ENCODE measurements at regions not wholly inside any gene's neighbourhood (a gene's known extent, or its start where the extent isn't known, plus 50 kb on each side); places are given as distances from the start of the nearest gene placed in this dataset.

DNA sequence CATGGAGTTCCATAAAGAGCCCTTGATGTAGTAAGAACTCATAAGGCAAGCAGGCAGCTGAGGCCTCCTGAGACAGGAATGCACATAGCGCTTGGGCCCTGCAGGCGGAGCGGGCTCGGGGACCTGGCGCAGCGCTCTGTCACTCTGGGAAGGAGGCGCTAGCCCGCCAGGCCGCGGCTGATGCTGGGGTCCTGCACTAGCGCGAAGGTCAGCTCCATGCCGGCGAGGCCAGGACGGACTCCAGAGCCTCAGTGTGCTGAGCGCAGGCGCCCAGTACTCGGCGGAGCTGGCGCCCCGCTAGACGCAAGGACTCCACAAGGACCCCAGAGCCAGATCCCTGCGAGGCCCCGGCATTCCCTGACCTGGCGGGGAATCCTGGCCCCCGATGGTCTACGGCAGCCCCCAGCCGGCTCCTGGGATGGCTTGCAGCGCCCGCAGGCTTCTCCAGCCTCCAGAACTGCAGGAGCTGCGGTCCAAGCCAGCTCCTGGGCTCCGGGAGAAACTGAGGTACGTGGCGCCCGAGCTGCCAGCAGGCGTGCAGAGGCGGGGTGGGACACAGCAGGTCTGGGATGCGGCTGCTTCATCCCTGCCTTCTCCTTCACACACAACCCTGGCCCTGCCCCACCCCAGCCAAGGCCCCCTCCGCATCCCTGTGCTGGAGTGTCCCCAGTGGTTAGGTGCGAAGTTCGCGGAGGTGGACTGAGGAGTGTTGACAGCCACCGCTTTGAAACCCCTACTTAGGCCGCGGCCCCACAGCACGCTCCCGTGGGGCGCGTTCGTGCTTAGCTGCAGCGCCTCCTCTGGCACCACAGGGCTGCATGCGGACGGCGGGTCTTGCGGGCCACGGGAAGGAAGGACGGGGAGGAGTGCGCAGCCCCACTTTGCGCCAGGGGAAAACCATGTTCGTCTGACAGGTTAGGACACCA lies 761.5 kb upstream of the POM121L12 start:
- no peak overlapping the region for H3K4me3 ChIP-seq (ENCODE audit: low read depth, low read length)
- no peak for DNase-seq (ENCODE audit: low read depth)
- TF ChIP-seq CTCF (IDR thresholded peaks at IDR 0.05; ENCODE audit: insufficient read depth, low read depth, low read length) = no peak

GRCh38 chr7:52271703-52272102 lies 763.7 kb upstream of the POM121L12 start:
- no peak for TF ChIP-seq CTCF (IDR thresholded peaks at IDR 0.05; ENCODE audit: insufficient read depth, low read depth, low read length)
- no peak overlapping the region for H3K4me3 ChIP-seq (ENCODE audit: low read depth, low read length)
- no peak for DNase-seq (ENCODE audit: low read depth)

GRCh38 chr7:52270301-52270700 lies 765.1 kb upstream of the POM121L12 start:
- DNase-seq (ENCODE audit: low read depth) = no peak

DNA sequence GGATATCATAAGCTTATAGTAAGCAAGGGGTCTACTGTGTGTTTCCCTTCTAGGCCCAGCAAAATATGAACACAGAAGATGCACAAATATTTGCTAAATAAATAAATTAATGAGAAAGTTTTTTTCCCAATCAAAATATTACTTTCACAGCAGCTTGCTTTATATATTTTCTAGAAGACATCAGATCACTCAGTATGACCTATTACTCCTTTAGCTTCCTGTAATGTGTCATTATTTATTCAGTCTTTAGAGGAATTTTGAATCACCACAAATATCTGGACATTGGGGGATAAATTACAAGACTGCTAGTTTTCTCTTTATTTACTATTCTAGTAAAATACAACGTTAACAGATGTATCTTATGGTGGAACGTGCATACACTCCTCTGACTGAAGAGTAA lies 765.8 kb upstream of the POM121L12 start:
- no peak overlapping the region for H3K4me3 ChIP-seq (ENCODE audit: low read depth, low read length)
- TF ChIP-seq CTCF (IDR thresholded peaks at IDR 0.05; ENCODE audit: insufficient read depth, low read depth, low read length) = no peak
- DNase-seq (ENCODE audit: low read depth) = no peak

More at GRCh38 chr7:52270301-52270700, 765.1 kb upstream of the POM121L12 start:
- no peak for TF ChIP-seq CTCF (IDR thresholded peaks at IDR 0.05; ENCODE audit: insufficient read depth, low read depth, low read length)
- H3K4me3 ChIP-seq (ENCODE audit: low read depth, low read length) = no peak overlapping the region

DNA sequence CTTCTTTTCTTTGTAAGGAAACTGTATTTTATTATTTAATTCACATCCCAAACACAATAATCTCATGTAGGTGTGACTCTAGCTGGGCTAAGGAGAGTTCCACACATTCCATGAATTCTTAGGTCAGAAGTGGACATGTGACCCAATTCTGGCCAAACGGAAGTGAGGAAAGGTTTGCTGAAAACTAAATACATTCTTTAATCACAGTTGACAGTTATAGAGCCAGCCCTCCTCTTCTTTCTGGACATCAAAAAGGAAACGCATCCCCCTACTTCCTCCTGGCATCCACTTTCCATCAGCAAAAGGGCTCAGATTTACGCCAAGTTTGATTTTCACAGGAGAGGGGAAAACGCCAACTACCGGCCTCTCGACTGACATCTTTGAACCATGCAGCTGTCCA lies 774.4 kb upstream of the POM121L12 start:
- no peak overlapping the region for H3K4me3 ChIP-seq (ENCODE audit: low read depth, low read length)
- DNase-seq (ENCODE audit: low read depth) = no peak
- no peak for TF ChIP-seq CTCF (IDR thresholded peaks at IDR 0.05; ENCODE audit: insufficient read depth, low read depth, low read length)

DNA sequence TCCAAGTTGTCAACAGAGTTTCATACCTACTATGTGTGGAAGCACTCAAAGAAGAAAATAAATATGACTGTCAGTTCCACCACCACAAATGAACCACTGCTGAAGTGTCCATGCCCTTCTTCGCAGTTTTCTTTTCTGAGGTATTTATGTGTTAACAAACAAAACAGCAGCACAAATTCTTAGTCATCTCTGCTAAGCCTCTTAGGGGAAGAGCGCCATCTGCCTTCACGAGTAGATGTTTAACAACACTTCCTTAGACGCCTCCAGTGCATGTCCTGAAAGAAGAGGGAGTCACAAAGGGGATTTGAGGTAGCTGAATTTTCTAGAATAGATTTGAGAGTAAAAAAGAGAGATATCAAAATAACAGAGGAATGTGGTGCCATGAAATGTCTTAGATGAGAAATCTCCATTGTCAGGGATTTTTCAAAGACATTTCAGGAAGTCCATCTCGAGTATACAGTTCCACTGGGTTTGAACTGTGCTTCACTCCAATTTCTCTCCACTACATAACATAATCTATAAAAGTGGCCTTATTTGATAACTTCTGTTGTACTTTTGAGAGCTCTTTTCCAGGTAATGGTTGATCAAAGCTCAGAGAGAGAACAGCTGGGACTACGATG lies 775.3 kb upstream of the POM121L12 start:
- peak; percentile 14 for TF ChIP-seq CTCF (IDR thresholded peaks at IDR 0.05; ENCODE audit: insufficient read depth, low read depth, low read length)
- no peak overlapping the region for H3K4me3 ChIP-seq (ENCODE audit: low read depth, low read length)
- no peak for DNase-seq (ENCODE audit: low read depth)

All from fibroblast of villous mesenchyme (primary cell).